ENCODE measurements at regions not wholly inside any gene's neighbourhood (a gene's known extent, or its start where the extent isn't known, plus 50 kb on each side); places are given as distances from the start of the nearest gene placed in this dataset.

- no peak overlapping the region for H3K27ac ChIP-seq
- TF ChIP-seq, protein P1, sequence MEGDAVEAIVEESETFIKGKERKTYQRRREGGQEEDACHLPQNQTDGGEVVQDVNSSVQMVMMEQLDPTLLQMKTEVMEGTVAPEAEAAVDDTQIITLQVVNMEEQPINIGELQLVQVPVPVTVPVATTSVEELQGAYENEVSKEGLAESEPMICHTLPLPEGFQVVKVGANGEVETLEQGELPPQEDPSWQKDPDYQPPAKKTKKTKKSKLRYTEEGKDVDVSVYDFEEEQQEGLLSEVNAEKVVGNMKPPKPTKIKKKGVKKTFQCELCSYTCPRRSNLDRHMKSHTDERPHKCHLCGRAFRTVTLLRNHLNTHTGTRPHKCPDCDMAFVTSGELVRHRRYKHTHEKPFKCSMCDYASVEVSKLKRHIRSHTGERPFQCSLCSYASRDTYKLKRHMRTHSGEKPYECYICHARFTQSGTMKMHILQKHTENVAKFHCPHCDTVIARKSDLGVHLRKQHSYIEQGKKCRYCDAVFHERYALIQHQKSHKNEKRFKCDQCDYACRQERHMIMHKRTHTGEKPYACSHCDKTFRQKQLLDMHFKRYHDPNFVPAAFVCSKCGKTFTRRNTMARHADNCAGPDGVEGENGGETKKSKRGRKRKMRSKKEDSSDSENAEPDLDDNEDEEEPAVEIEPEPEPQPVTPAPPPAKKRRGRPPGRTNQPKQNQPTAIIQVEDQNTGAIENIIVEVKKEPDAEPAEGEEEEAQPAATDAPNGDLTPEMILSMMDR (conservative IDR thresholded peaks at IDR 0.05), result no peak
- no peak for TF ChIP-seq EZH2 (IDR thresholded peaks at IDR 0.05; ENCODE audit: low read depth)
- ChIA-PET POLR2A (ENCODE audit: unreplicated experiment) (no interaction called here), CTCF (no interaction called here)
- 0 out of 2 replicates have a peak, but pooled peaks cover 10% of the 10 kb centered on the region for H3K4me1 ChIP-seq (replicated peaks; ENCODE audit: insufficient read depth)
- no peaks in the 10 kb centered on the region for H3K9me2 ChIP-seq (ENCODE audit: insufficient read depth)
- no peak overlapping the region for H3K4me3 ChIP-seq
- H3K9me3 ChIP-seq (ENCODE audit: insufficient read depth, low read depth), result no peaks in the 10 kb centered on the region
- no peak overlapping the region for H2AFZ ChIP-seq
- no peak overlapping the region for H3K4me2 ChIP-seq
- H3F3A ChIP-seq (ENCODE audit: insufficient read depth, low read depth), result no peaks in the 10 kb centered on the region
- no peaks in the 10 kb centered on the region for H3K36me3 ChIP-seq (ENCODE audit: low read depth)
- no peak for DNase-seq
- no peaks in the 10 kb centered on the region for H3K79me2 ChIP-seq (ENCODE audit: low read depth)
- H4K20me1 ChIP-seq (ENCODE audit: insufficient read depth), result no peaks in the 10 kb centered on the region
- intact Hi-C loops (cut with micrococcal nuclease; ENCODE audit: unreplicated experiment), result no loop called here
- no TSS peak for BruUV-seq (replicated peaks)
- H3K27me3 ChIP-seq (ENCODE audit: insufficient read depth, low read depth), result peaks cover 25% of the 10 kb centered on the region
Observed at GRCh38 chr7:25964483-25964991, 187.5 kb upstream of the NFE2L3 start.

DNA sequence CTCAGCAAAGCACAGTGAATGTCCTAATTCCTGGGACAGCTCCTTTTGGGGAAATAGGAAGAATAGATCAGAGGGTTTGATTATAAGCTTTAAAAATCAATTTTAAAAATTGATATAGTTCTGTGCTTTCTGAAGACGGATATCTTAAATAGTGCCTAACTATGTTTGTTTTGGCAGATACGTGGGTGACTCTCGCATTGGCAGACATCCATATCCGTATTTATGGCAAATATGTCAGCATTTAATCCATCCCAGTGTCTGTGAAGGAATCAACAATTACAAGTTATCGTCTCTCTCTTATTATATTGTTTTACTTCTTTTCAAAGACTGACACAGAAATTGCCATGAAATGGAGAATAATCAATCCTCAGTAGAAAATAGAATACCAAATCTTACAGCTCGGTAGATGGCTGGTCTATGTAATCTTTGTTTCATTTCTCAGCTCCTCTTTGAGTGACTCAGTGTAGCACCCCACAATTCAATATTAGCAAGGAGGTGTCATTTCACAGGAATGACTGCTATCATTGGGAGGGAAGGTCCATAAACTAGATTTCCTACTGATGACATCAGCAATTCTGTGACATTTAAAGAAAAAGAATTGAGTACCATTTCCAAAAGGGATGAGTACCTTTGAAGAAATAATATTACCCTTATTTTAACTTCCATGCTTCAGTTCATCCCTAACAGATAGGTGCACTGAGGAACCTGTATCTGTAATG is 186.4 kb upstream of the NFE2L3 start:
- Histone ChIP-seq H3F3A (ENCODE audit: insufficient read depth, low read depth) (no peaks in the 10 kb centered on the region), H3K79me2 (ENCODE audit: low read depth) (no peaks in the 10 kb centered on the region), H3K9me2 (ENCODE audit: insufficient read depth) (no peaks in the 10 kb centered on the region), H2AFZ (no peak overlapping the region), H3K36me3 (ENCODE audit: low read depth) (no peaks in the 10 kb centered on the region), H3K4me1 (replicated peaks; ENCODE audit: insufficient read depth) (0 out of 2 replicates have a peak, but pooled peaks cover 10% of the 10 kb centered on the region), H3K9me3 (ENCODE audit: insufficient read depth, low read depth) (no peaks in the 10 kb centered on the region), H3K27ac (no peak overlapping the region), H3K27me3 (ENCODE audit: insufficient read depth, low read depth) (peaks cover 25% of the 10 kb centered on the region), H3K4me2 (peak overlapping the region; percentile 26; the same call in 1 of the 2 replicates), H3K4me3 (peak overlapping the region; percentile 5; the same call in 1 of the 2 replicates), H4K20me1 (ENCODE audit: insufficient read depth) (no peaks in the 10 kb centered on the region)
- CTCF ChIA-PET, result no interaction called here
- POLR2A ChIA-PET (ENCODE audit: unreplicated experiment), result no interaction called here
- BruUV-seq (replicated peaks), result no TSS peak
- intact Hi-C loops (cut with micrococcal nuclease; ENCODE audit: unreplicated experiment), result no loop called here
- no peak for TF ChIP-seq EZH2 (IDR thresholded peaks at IDR 0.05; ENCODE audit: low read depth)
- TF ChIP-seq, protein P1 (conservative IDR thresholded peaks at IDR 0.05), result no peak
- peak in 1 of 2 experiments; percentile 52 for DNase-seq

GRCh38 chr7:25966469-25966868 is 185.5 kb upstream of the NFE2L3 start:
- DNase-seq, result no peak
- Histone ChIP-seq H3K79me2 (ENCODE audit: low read depth) (no peaks in the 10 kb centered on the region), H3K36me3 (ENCODE audit: low read depth) (no peaks in the 10 kb centered on the region), H3K4me2 (no peak overlapping the region), H3K4me1 (replicated peaks; ENCODE audit: insufficient read depth) (0 out of 2 replicates have a peak, but pooled peaks cover 10% of the 10 kb centered on the region), H3K9me3 (ENCODE audit: insufficient read depth, low read depth) (no peaks in the 10 kb centered on the region), H3K27me3 (ENCODE audit: insufficient read depth, low read depth) (peaks cover 17% of the 10 kb centered on the region), H4K20me1 (ENCODE audit: insufficient read depth) (no peaks in the 10 kb centered on the region), H3F3A (ENCODE audit: insufficient read depth, low read depth) (no peaks in the 10 kb centered on the region), H3K9me2 (ENCODE audit: insufficient read depth) (no peaks in the 10 kb centered on the region), H2AFZ (no peak overlapping the region), H3K27ac (no peak overlapping the region), H3K4me3 (no peak overlapping the region)
- ChIA-PET POLR2A (ENCODE audit: unreplicated experiment) (no interaction called here), CTCF (no interaction called here)
- BruUV-seq (replicated peaks), result no TSS peak
- intact Hi-C loops (cut with micrococcal nuclease; ENCODE audit: unreplicated experiment), result no loop called here
- TF ChIP-seq, protein P1 (conservative IDR thresholded peaks at IDR 0.05), result no peak
- no peak for TF ChIP-seq EZH2 (IDR thresholded peaks at IDR 0.05; ENCODE audit: low read depth)
